ENCODE measurements at regions not wholly inside any gene's neighbourhood (a gene's known extent, or its start where the extent isn't known, plus 50 kb on each side); places are given as distances from the start of the nearest gene placed in this dataset.
"Not testable (repeated sequence)": the region's sequence is repeated elsewhere in the genome, so short reads cannot be mapped to it uniquely, and the experiment has no call there.

DNA sequence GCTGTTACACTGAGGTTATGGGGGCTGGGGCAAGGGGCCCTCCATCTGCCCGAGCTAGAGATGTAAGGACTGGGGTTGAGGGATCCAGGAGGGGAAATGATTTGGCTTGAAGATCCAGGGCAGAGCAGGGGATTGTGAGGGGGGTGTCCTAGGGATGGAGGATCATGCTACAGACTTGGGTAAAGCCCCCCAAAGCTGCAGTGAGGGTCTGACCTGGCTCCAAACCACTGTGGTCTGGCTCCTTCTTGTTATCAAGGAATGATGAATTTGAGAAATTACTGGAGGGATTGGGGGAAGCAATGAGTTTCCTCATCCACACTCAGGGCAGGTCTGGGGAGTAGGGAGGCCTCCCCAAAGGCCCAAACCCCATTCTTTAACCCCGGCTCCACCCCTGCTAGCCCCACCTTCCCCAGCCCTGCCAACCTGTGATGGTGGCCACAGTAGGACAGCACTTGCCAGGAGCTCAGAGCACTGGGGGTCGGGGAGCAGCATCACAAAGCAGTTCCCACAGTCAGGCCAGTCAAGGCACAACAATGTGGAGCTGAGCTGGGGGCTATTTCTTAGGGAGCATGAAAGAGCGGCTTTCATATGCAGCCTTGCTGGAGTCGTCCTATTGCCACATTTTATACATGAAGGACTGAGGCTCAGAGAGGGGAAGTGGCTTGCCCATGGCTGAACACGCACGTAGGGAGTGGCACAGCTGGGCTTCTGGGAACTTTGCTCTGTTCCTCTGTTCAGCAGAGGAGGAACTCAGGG, 165.5 kb downstream of the EFNB1 start:
- no peak for DNase-seq

DNA sequence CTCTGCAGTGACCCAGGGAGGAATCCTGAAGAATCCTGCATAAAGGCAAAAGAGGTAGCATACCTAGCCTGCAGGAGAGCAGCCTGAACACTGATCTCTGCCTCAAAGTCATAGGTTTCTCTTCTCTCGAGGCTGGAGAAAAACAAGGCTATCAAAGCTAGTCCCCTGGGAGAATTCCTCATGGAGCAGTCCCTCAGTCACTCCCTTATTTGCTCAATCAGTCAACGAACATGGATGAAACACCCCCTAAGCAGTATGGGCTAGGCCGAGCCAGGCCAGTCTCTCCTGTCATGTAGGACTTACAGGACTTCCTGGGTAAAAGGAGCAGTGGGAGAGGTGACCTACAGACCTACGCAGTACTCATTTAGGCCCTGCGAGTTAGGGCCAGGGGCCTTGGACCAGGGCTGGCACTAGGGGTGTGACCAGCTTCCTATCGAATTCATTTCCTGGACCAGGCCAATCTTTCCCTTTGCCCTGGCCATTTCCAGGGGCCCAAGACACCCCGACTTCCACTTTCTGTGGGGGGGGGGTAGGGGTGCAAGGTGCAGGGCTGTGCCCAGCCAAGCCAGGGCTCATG, 164.1 kb downstream of the EFNB1 start:
- no peak for DNase-seq

DNA sequence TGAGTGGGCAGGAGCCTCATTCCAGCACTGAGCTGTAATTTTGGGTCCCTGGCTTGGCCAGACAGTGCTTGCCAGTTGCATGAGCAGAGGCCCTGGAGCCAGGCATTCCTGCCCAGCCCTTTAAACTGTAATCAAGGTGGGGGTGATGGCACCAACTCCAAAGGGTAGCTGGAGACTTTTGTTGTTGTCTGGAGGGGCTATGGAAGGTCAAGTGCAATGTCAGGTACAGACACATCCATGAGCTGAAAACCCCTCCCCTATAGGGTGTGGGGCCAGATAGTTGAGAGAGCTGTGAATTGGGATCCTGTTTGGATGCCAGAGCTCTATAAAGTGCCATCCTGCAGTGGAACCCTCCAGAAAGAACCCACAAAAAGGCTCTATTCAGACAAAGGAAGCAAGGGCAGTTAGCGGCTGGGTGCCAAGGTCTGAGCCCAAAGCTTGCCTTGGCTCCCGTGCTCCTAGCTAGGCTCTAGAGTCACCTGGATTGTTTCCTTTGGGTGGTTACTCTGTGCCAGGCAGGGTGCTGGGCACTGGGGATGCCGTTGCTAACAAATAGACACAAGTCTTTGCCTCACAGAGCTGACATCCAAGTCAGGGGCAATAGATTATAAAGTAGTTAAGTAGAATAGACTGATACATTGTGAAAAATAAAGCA, 163.0 kb downstream of the EFNB1 start:
- no peak for DNase-seq

DNA sequence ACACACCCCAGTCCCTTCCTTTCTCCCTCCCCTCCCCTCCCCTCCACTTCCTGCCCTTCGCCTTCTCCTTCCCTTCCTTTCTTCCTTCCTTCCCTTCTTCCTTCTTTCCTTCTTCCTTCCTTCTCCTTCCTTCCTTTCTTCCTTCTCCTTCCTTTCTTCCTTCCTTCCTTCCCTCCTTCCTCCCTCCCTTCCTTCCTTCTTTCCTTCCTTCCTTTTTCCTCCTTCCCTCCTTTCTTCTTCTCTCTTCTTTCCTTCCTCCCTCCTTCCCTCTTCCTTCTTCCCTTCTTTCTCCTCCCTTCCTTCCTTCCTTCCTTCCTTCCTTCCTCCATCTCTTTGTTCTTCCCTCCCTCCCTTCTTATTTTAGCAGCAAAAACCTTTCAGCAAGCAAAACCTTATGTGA, 162.1 kb downstream of the EFNB1 start:
- DNase-seq, result no peak

DNA sequence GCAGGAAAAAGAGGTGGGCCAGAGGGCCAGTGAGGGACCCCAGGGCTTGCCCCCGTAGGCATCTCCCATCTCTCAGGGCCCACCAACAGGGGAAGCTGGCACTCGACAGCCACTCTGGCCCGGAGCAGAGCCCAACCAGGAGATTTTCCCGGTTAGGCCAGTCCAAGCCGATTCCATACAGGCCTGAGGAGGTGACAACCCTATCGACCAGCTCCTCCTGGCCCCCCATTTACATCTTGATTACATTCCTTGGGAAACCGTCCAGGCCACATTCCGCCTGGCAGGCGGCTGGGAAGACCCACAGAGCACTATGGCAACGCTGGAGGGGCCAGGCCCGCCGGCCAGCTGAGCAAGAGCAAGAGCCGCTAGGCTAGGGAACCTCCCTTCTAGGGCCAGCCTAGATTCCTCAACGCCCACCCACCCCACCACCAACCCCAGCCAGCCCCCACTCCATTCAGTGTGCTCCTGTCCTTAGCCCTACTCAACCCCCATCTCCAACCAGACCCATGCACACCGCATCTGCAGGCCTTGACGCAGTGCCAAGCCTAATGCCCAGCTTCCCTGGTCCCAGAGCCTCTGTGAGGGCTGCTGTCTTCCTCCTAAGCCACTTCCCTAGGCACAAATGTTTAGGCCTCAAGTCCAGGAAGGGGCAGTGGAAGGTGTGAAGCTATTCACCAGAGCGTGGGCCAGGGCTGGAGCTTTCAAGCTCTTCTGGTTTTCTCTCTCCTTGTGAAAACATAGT, 161.2 kb downstream of the EFNB1 start:
- no peak for DNase-seq

DNA sequence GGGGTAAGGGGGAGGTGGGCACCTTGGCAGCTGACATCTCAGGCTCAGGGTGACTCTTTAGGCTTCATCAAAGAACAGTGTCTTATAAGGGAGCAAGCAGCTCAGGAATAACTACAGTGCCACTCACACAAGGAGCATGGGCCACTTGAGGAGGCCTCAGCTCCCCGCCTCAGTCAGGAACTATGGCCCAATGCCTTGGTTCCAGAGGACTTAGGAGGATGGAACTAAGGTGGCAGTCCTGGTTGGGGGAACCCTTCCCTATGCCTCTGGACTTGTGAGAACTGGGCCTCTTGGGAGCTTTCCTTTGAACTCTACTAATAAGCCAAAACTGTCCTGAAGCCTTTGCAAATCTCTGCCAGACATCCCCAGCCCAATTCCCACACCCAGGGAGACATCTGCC, 160.6 kb downstream of the EFNB1 start:
- no peak for DNase-seq

DNA sequence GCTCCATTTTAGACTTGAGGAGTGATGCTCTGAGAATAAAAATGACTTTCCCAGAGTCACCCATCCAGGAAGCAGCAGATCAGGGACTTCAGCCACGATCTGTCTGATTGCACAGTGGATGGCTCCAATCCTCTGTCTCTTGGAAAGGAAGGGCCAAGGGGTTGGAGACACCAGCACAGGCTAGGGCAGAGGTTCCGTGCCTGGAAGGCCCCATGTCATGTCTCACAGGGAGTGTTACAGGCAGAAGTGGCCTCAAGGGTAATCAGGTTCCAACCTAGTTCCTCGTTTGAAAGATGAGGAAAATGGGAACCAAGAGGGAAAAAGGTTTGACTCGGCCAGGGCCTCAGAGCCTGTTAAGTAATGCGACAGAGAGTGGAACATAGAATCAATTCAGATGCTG, 160.0 kb downstream of the EFNB1 start:
- no peak for DNase-seq

DNA sequence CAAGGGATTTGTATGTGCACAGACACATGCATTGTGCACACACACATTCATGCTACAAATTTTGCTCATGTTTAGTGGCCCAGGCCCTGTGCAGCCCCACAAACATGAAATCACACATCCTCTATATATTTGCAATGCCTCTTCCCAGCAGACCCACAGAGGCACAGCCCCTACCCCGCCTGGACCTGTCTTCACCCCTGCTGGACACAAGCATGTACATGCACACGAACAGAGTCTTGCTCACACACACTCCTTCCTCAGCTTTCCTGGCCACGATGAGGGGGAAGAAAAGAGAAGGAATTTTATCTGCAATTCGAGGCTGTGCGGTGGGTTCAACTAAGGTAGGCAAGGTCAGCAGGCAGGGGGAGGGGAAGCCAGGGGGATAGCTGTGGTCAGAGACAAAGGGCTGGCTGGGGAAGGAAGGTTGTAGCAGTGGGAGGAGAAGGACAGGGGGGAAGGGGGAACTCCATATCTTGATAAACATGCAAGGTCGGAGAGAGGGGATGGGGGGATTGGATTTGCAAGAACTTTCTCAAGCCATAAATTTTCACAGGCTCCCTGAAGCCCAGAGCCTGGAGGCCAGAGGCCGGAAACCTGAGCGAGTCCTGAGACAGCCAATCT, 156.4 kb downstream of the EFNB1 start:
- DNase-seq, result no peak

DNA sequence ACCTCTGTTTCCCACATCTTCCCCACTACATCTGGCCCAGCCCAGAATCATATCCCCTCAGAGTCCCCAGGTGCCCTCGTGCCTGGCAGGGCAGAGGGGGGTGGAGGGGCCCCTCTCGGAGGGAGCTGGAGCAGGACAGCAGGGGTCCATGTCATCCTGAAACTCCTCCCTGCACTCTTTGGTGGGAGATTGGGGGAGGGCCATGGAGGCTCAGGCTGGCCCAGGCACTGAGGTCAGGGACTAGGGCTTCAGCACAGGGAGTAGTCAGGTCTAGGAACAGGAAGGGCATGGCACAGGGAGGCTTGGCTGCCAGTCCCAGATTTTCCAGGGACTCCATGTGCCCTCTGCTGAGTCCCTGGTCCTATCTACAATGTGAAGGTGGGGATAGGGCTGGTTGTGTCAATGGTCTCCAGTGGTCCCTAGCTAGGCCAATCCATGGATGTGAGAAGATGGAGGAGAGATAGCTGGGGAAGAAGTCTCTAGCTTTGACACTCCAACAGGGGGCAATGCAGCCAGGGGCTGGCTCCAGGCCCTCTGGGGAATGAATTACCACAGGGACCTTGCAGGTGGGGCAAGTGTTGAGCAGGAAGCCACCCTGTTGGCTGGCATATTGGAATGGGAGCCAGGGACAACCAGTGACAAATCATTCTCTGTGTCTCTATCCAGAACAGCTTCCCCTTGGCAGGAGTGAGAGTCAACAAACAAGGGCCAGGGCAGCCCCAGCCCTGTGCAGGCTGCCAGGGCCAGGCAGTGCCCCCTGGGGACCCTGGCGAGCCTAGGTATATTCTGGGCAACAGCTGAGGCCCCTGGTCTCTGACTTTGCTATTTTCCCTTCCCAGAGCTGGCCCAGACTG, 154.4 kb downstream of the EFNB1 start:
- DNase-seq, result no peak

DNA sequence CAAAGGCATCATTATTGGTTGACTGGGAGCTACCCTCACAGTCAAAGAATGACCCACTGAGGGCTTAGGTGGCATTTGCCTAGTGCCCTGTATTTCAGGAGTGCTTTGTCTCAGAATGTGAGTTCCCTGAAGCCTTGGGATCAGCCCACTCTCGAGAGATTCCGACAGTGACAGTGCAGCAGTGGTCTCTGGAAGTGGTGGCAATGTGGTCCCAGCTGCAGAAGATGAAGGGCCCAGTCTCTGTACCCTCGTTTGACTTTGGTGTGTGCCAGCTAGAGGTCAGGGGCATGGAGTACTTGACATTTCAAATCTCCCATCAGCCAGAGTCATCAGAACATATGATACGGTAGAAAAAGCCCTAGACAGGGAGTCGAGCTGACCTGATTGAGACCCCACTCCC, 153.7 kb downstream of the EFNB1 start:
- no peak for DNase-seq

DNA sequence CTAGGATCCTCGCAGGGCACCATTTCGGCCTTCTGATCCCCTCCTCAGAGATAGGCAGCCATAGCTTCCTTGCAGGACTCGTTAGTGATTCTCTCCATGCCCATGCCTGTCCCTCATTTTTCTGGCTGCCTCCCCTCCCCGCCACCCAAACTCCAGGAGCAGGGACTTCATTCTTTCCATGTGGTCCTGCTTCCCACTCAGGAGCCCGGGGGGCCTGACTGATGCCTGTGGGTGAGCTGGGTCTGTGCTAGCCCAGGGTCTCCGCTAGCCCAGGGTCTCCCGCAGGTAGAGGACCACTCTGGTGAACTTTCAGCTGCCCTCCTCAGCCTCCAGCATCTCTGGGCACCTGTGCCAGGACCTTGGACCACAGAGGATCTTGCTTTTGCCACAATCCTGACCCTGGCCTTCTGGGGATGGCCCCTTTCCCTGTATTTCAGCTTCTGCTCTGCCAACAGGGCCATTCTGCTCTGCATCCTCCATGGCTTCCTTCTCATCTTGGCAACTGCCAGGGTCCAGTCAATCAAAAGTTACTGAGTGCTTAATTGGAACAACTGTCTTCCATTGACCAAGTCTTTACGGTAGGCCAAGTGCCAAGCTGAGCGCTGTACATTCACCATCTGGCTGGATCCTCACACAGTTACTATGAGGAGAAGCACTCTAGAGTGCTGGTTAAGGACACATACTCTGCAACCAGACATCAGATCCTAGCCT, 152.2 kb downstream of the EFNB1 start:
- DNase-seq, result no peak

DNA sequence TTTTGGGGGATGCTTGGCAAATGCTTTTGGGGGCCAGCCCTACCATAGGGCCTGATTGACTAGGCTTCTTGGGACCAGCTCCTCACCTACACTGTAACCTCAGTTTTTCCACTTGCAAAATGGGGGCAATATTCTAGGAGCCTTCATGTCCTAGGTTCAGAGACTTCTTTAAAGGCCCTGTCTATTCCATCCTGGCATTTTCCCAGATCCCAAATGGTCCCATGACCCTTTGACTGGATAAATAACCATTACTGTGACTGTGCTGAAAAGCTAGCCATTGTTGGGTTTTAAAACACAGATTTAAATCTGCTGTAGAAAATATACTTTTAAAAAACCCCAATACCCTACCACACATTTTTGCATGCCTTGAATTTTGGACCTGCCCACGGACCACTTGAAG, 149.8 kb downstream of the EFNB1 start:
- no peak for DNase-seq

DNA sequence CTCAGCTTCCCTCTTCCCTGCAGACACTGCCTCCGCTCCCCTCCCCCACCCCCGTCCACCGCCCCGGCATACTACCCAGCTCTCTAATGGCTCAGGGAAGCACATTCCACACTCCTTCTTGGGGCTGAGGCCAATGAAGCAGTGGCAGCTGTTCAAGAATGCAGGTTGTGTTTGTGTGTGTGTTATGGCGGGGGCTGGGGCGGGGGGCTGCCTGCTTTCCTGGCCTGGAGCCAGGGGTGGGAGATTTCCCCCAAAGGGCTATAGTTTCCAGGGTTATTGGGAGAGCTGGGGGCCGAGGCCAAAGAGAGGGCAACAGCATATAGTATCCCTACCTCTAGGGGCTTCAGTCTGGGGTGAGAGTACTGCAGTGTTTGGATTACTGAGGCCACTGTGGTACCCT, 149.4 kb downstream of the EFNB1 start:
- DNase-seq, result no peak

DNA sequence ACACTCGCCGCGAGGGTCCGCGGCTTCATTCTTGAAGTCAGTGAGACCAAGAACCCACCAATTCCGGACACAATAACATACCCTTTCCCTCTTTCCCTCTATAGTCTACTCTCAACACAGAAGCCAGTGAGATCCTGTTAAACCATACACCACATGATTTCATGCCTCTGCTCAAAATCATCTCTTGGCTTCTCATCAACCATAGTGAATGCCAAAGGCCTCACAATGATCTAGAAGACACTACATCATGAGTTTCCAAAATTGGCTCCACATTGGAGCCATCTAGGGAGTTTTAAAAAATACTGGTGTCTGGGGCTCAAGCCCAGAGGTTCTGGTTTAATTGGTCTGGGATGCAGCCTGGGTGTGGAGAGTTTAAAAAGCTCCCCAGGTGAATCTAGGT, 124.5 kb downstream of the EFNB1 start:
- no peak for DNase-seq

DNA sequence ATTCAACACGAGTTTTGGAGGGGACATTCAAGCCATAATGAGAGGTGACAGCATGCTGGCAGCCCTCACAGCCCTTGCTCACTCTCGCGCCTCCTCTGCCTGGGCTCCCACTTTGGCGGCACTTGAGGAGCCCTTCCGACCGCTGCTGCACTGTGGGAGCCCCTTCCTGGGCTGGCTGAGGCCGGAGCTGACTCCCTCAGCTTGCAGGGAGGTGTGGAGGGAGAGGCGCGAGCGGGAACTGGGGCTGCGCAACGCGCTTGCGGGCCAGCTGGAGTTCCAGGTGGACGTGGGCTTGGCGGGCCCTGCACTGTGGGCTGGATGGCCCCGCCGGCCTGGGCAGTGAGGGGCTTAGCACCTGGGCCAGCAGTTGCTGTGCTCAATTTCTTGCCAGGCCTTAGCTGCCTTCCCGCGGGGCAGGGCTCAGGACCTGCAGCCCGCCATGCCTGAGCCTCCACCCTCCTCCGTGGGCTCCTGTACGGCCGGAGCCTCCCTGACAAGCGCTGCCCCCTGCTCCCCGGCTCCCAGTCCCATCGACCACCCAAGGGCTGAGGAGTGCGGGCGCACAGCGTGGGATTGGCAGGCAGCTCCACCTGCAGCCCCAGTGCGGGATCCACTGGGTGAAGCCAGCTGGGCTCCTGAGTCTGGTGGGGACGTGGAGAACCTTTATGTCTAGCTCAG, 123.3 kb downstream of the EFNB1 start:
- DNase-seq, result not testable (repeated sequence)

DNA sequence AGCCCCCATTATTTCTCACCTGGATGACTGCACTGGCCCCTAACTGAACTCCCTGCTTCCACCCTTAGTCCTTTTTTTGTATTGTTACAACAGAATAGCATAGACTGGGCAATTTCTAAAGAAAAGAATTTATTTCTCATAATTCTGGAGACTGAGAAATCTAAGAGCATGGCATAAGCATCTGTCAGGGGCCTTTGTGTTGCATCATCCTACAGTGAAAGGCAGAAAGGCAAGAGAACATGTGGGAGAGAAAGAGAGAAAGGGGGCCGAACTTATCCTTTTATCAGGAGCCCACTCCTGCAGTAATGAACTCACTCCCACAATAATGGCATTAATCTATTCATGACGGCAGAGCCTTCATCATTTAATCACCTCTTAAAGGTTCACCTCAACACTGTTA, 122.1 kb downstream of the EFNB1 start:
- no peak for DNase-seq

DNA sequence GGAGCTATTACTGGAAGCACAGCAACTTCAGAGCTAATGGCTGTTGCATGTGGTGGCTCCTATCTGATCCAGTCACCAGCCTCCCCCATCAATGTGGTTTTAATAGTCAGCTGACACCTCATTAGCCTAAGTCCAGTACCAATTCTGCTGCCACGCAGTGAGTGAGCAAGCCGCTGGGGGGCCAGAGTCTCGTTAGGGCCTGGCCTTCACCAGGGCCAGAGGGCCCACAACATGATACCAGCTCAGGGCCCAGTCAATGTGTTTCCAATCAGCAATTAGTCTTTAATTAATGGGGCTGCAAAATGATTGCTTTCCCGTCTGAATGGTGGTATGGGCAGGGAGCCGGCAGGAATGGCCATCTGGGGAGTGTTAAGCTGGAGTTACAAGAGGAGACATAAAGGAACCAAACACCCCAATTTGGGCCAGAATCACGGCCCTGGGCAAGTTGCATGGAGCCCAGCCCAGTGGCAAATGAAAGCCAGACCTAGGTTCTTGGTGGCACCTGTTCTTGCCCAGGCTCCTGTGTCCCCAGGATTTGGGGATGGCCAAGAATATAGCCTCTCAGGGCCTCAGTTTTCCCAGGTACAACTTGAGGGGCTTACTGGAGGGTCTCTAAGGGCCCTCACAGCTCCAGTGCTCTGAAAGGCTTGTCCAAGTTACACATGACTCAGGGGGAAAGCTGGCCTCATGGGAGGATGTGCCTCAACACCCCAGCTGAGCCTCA, 119.2 kb downstream of the EFNB1 start:
- DNase-seq, result no peak

DNA sequence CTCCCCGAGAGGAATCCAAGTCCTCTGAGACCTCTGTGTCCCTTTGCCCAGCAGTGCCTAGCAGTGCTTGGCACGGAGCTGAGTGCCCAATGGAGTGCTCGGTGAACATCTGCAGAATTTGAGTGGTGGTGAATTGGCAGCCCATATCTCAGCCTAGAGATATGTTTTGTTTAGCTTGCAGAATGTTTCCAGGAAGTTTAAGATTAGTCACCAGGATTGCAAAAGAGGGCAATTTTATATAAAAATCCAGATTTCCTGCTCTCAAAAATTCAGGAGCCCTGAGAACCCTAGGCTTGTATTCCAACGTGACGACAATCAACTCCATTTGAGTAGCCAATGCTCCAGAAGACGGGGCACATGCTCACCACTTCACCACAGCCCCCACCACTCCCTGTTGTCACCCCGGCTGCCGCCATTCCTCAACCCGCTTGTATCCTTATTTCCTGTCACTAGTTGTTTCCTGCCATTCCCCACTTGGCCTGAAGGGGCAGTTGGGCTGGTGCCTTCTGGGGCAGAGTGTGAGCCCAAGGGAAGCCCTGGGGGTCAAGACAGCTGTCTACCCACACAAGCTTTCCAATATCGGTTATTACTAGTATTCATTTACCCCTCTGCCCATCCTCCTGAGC, 116.9 kb downstream of the EFNB1 start:
- no peak for DNase-seq

DNA sequence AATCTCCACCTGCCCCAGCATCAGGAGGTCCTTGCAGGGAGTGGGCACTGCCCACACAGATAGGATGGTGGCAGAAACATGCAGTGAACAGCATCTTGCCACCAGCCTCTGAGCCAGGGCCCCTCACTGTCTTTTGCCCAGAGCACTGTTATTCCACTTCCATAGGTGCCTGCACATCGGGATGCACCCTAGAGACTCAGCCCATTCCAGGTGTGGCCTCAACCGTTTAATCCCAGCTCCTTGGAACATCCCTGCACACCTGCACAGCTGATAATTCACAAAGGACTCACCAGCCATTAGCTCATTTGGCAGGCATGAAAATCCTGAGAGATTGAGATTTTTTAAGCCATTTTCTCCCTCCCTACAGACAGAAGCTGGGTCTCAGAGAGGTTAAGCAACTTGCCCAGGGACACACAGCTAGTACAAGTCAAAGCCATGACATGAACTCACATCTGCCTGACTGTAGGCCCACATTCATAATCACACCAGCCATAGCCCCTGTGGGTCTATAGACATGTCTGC, 116.3 kb downstream of the EFNB1 start:
- no peak for DNase-seq

DNA sequence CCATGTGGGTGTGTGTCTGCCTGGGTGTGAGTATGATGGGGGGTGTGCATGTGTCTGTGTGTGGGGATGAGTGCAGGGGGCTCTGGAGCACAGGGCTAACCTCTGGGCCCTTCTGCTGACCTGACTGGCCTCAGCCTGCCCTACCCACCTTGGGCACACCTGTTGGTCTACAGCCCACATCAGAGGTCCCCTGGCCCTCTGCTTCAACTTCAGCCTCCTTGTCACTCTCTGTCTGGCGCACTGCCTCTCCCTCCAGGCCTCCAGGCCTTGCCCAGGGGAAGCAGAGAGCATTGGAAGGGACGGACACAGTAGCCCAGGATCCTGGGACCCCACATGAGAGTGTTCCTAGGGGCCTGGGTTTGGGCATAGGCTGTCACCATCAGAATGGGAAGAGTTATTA, 115.4 kb downstream of the EFNB1 start:
- DNase-seq, result no peak

Data from stimulated activated CD4-positive, alpha-beta T cell treated with anti-CD3 and anti-CD28 coated beads, Interleukin-12 subunit alpha, Interleukin-12 subunit beta, amount 100 ng/mL, for 4 hours (primary cell).